GM13977 (cell line): ENCODE measurements at regions not wholly inside any gene's neighbourhood (a gene's known extent, or its start where the extent isn't known, plus 50 kb on each side); places are given as distances from the start of the nearest gene placed in this dataset.

Experiments
- DNase-seq: peaks from one replicate; pipeline ENCODE4 v3.0.0; 2012; ENCODE audit warnings: low spot score
- in situ Hi-C: fragments of 300-500 bp; cut with MboI; formaldehyde crosslinking; loops from one replicate; pipeline ENCODE4 v1.12.0; 2022; ENCODE audit warnings: low sequenced_read_pairs, low pct_unique_long_range_greater_than_20kb, mixed read lengths, inconsistent platforms; ENCODE audit not compliant: unreplicated experiment
- TF ChIP-seq, protein P1 (sequence below): IDR thresholded peaks from 2 replicates; pipeline ENCODE4 v1.5.1; 2012; ENCODE audit warnings: mild to moderate bottlenecking, control low read depth; ENCODE audit not compliant: insufficient read depth; ENCODE audit errors: extremely low read depth, missing control alignments

DNA sequence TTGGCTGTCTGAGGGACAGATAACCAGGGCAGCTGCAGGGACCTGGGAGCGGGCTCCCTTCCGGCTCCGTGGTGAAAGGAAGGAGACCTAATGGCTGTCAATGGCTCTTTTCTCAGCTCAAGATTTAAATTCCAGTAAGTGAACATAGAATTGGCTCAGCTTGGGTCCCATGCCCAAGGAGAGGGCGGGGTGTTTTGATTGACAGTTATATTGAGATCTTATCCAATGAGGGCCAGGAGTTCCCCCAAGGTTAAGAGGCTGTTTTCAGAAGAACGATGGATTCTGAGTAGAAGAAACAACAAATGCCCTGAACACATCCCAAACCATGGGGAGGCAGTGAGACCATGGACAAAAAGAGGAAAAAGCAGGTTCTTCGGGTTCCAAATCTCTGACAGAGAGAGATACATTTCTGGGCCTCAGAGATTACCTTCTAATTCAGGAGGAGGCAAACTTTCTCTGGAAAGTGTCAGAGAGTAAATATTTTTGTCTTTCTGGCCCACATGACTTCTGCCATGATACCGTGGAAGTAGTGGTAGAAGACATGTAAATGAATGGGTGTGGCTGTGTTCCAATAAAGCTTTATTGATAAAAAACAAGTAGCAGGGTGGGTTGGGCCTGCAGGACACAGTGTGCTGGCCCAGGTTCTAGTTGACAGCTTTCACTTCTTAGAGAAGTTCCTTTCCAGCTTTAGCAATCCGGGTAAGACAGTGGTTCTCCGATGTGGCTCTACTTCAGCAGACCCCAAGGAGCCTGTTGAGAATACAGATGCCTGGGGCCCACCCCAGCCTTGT lies 219.6 kb downstream of the RPS24 start:
- in situ Hi-C loops = no loop called here

DNA sequence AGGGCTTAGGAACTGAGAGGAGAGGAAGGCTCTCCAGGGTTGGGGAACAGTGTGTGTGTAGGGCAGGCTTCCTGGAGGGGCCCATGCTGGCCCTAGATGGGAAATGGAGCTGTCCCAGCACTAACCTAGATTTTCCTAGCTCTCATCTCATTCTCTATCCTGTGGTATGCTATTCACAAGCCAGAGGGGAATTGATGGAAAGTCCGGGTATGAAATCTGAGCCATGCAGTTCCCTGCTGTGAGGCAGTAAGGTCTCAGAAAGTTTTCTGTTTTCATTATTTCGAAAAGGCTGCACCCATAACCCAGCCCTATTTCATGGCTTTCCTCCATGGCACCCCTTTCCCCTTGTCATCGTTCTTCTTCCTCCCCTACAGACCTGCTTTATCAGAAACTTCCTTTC lies 220.3 kb downstream of the RPS24 start:
- TF ChIP-seq, protein P1, sequence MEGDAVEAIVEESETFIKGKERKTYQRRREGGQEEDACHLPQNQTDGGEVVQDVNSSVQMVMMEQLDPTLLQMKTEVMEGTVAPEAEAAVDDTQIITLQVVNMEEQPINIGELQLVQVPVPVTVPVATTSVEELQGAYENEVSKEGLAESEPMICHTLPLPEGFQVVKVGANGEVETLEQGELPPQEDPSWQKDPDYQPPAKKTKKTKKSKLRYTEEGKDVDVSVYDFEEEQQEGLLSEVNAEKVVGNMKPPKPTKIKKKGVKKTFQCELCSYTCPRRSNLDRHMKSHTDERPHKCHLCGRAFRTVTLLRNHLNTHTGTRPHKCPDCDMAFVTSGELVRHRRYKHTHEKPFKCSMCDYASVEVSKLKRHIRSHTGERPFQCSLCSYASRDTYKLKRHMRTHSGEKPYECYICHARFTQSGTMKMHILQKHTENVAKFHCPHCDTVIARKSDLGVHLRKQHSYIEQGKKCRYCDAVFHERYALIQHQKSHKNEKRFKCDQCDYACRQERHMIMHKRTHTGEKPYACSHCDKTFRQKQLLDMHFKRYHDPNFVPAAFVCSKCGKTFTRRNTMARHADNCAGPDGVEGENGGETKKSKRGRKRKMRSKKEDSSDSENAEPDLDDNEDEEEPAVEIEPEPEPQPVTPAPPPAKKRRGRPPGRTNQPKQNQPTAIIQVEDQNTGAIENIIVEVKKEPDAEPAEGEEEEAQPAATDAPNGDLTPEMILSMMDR = no peak
- DNase-seq = no peak
- in situ Hi-C loops = no loop called here

More for the DNA sequence above, 219.6 kb downstream of the RPS24 start:
- DNase-seq = no peak
- TF ChIP-seq, protein P1 = no peak

DNA sequence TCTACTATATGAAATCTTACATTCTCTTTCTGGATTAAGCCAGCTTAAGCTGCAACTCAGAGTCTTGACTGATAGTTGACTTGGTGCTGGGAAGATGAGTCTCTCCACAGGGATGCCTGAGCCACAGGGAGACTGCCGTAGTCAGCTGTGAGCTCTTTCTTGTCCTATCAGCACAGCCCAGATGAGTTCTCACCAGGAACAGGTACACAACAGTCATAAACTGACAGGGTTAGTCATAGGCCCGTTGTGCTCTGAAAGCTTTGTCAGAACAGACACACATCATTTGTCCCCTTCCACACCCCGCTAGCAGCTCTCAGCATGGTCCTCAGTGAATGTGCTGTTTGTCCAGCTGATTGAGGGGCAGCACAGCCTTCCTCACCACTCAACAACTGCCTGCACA lies 221.6 kb downstream of the RPS24 start:
- TF ChIP-seq, protein P1 = no peak
- DNase-seq = no peak
- in situ Hi-C loops = no loop called here

DNA sequence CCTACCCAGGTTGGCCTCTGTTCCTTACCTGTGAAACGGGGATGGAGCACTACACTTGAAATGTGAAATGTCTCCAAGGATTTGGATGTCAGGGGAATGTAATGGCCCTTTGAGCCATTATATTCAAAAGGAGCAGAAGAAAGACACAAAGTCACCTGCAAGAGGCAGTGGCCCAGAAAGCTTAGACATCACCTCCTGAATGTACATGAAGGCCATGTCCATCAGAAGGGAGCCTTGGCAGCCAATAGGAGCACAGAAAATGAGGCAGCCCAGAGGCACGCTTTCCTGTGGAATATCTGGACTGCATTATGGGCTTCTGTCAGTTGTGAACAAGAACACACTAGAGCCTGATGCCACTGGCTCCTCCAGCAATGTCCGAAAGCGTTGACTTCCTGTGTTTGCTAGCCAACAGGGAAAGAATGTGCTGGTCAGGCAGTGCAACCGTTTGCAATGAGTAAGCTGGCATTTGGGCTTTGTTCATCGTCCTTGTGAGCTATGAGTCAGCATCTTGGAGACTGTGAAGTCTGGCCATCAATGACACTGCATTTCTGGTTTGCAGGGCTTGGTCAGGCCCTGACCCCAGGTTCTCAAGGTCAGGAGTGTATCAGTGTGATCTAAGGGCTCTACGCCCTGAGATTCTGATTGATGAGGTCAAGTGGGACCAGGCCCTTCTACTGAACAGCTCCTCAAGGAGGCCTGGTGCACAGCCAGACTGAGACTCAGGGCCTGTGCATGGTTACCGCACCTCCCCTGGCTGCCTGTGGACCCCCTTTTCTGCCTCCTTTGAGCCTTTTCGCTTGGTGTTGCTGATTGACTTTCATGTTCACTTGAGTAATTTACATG lies 222.4 kb downstream of the RPS24 start:
- TF ChIP-seq, protein P1 = no peak
- no peak for DNase-seq
- in situ Hi-C loops = no loop called here

DNA sequence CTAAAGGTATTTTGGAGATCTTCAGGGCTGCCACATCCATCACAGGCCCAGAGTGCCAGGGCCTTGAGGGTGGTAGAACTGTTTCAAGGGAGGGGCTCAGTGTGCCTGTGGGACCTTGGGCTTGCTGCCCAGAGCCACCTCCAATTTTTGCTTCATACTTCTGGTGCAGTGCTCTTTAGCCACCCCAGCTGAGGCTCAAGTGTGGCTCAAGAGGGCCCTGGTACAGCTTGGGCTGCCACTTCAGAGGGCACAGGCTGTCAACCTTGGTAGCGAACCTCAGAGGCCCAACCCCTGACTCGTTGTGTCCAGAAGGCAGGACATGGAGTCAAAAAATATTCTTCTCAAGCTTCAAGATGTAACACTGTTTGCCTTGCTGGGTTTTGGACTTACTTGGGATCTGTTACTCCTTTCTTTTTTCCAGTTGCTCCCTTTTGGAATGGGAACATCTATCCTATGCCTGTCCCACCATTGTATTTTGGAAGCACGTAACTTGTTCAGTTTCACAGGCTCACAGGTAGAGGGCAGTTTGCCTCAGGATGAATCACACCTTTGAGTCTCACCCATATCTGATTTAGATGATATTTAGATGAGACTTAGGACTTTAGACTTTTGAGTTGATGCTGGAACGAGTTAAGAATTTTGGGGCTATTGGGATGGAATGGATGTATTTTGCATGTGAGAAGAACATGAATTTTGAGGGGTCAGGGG lies 224.8 kb downstream of the RPS24 start:
- DNase-seq = no peak
- in situ Hi-C loops = no loop called here
- TF ChIP-seq, protein P1 = peak; percentile 19

DNA sequence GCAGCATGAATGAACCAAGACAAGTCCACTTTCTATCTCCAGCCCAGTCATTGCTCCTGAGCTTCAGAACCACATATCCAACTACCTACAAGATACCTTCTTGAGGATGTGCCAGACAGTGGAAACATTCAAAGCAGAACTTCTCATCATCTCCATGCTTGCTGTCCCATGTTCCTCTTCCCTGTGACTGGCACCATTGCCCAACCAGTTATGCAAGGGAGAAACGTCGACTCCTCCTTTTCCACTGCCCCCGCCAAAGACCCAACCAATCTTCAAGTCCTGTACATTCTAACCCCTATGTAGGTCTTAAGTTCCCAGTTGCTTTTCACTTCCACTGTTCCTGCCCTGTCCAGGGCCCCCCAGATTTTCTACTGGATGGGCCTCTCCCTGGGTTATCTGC lies 225.7 kb downstream of the RPS24 start:
- DNase-seq = no peak
- in situ Hi-C loops = no loop called here
- TF ChIP-seq, protein P1 = no peak
